ENCODE measurements at regions not wholly inside any gene's neighbourhood (a gene's known extent, or its start where the extent isn't known, plus 50 kb on each side); places are given as distances from the start of the nearest gene placed in this dataset.
"Not testable (repeated sequence)": the region's sequence is repeated elsewhere in the genome, so short reads cannot be mapped to it uniquely, and the experiment has no call there.

- Mint-ChIP-seq H3K4me1 (ENCODE audit: unreplicated experiment) (no peaks in the 10 kb centered on the region), H3K27me3 (ENCODE audit: unreplicated experiment) (peaks cover 28% of the 10 kb centered on the region), H3K36me3 (ENCODE audit: unreplicated experiment) (no peaks in the 10 kb centered on the region), H3K4me3 (ENCODE audit: unreplicated experiment) (no peak overlapping the region), H3K9me3 (ENCODE audit: unreplicated experiment) (peaks cover 7% of the 10 kb centered on the region), H3K27ac (ENCODE audit: unreplicated experiment) (no peak overlapping the region)
- no peak for DNase-seq (ENCODE audit: extremely low spot score, unreplicated experiment)
- TF ChIP-seq, protein P1, sequence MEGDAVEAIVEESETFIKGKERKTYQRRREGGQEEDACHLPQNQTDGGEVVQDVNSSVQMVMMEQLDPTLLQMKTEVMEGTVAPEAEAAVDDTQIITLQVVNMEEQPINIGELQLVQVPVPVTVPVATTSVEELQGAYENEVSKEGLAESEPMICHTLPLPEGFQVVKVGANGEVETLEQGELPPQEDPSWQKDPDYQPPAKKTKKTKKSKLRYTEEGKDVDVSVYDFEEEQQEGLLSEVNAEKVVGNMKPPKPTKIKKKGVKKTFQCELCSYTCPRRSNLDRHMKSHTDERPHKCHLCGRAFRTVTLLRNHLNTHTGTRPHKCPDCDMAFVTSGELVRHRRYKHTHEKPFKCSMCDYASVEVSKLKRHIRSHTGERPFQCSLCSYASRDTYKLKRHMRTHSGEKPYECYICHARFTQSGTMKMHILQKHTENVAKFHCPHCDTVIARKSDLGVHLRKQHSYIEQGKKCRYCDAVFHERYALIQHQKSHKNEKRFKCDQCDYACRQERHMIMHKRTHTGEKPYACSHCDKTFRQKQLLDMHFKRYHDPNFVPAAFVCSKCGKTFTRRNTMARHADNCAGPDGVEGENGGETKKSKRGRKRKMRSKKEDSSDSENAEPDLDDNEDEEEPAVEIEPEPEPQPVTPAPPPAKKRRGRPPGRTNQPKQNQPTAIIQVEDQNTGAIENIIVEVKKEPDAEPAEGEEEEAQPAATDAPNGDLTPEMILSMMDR (IDR thresholded peaks at IDR 0.05), result no peak
Observed at GRCh38 chr3:22392286-22392685, 641.3 kb upstream of the ZNF385D start.

DNA sequence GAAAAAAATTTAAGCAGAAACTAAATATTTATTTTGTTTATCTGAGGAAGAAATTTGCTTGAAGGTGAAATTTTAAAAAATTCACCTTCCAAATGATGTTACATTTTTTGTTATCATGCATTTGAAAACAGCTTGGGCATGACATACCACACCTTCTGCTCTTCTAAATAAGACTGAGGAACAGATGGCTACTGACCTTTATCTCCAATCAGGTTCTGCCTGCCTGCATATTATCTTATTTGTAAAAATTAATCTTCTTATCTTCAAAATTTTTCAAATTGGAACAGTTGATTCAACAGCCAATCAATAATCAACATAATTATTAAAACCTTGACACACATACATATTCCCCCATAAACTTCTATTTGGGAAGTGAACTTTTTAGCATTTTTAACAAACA lies 641.8 kb upstream of the ZNF385D start:
- no peaks in the 10 kb centered on the region for H3K4me1 Mint-ChIP-seq (ENCODE audit: unreplicated experiment)
- TF ChIP-seq, protein P1 (IDR thresholded peaks at IDR 0.05), result no peak
- peaks cover 3% of the 10 kb centered on the region for H3K36me3 Mint-ChIP-seq (ENCODE audit: unreplicated experiment)
- H3K27ac Mint-ChIP-seq (ENCODE audit: unreplicated experiment), result no peak overlapping the region
- no peak overlapping the region for H3K4me3 Mint-ChIP-seq (ENCODE audit: unreplicated experiment)
- peaks cover 13% of the 10 kb centered on the region for H3K9me3 Mint-ChIP-seq (ENCODE audit: unreplicated experiment)
- DNase-seq (ENCODE audit: extremely low spot score, unreplicated experiment), result no peak
- peaks cover 28% of the 10 kb centered on the region for H3K27me3 Mint-ChIP-seq (ENCODE audit: unreplicated experiment)

DNA sequence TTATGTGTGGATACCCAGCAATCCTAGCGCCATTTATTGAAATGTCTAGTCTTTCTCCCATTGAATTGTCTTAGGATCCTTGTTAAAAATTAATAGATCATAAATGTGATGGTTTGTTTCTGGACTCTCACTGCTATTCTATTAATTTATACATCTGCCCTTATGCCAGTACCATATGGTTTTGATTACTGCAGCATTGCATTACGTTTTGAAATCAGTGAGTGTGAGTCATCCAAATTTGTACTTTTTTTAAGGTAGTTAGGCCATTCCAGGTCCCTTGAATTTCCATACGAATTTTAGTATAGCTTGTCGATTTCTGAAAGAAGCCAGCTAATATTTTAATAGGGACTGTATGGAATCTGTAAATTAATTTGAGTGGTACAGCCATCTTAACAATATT lies 648.6 kb upstream of the ZNF385D start:
- Mint-ChIP-seq H3K9me3 (ENCODE audit: unreplicated experiment) (peaks cover 24% of the 10 kb centered on the region), H3K4me1 (ENCODE audit: unreplicated experiment) (no peaks in the 10 kb centered on the region), H3K36me3 (ENCODE audit: unreplicated experiment) (peaks cover 3% of the 10 kb centered on the region), H3K4me3 (ENCODE audit: unreplicated experiment) (no peak overlapping the region), H3K27me3 (ENCODE audit: unreplicated experiment) (no peaks in the 10 kb centered on the region), H3K27ac (ENCODE audit: unreplicated experiment) (no peak overlapping the region)
- no peak for DNase-seq (ENCODE audit: extremely low spot score, unreplicated experiment)
- TF ChIP-seq, protein P1 (IDR thresholded peaks at IDR 0.05), result no peak

DNA sequence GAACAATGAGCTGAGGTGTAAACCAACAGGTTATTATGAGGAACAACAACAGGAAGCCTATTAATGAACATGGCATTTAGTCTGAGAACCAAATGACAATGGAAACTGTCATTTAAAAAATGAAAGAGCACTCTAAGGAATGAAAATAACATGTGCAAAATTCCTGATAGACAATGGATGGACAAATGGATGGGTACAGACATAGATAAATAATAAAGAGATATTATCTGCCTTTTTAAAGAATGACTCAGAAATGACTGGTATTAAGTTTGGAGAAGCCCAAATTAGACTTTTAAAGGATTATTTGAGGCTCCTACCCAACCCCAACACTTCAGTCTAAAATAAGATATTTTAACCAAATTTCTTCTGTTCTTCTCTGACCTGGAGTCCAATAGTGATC lies 650.5 kb upstream of the ZNF385D start:
- no peaks in the 10 kb centered on the region for H3K4me1 Mint-ChIP-seq (ENCODE audit: unreplicated experiment)
- DNase-seq (ENCODE audit: extremely low spot score, unreplicated experiment), result no peak
- no peak overlapping the region for H3K27ac Mint-ChIP-seq (ENCODE audit: unreplicated experiment)
- H3K4me3 Mint-ChIP-seq (ENCODE audit: unreplicated experiment), result no peak overlapping the region
- peaks cover 3% of the 10 kb centered on the region for H3K36me3 Mint-ChIP-seq (ENCODE audit: unreplicated experiment)
- H3K9me3 Mint-ChIP-seq (ENCODE audit: unreplicated experiment), result peaks cover 24% of the 10 kb centered on the region
- TF ChIP-seq, protein P1 (IDR thresholded peaks at IDR 0.05), result no peak
- no peaks in the 10 kb centered on the region for H3K27me3 Mint-ChIP-seq (ENCODE audit: unreplicated experiment)

DNA sequence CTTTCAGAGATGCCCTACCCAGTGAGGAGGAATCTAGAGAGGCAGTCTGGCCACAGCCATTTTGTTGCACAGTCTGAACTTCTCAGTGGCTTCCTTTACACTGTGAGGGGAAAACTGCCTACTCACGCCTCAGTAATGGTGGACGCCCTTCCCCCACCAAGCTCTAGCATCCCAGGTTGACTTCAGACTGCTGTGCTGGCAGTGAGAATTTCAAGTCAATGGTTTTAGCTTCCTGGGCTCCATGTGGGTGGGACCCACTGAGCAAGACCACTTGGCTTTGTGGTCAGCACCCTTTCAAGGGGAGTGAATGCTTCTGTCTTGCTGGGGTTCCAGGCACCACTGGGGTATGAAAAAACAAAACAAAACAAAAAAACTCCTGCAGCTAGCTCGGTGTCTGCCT lies 663.2 kb upstream of the ZNF385D start:
- no peak for DNase-seq (ENCODE audit: extremely low spot score, unreplicated experiment)
- TF ChIP-seq, protein P1 (IDR thresholded peaks at IDR 0.05), result no peak
- no peaks in the 10 kb centered on the region for H3K4me1 Mint-ChIP-seq (ENCODE audit: unreplicated experiment)
- no peak overlapping the region for H3K4me3 Mint-ChIP-seq (ENCODE audit: unreplicated experiment)
- H3K9me3 Mint-ChIP-seq (ENCODE audit: unreplicated experiment), result peaks cover 8% of the 10 kb centered on the region
- peaks cover 30% of the 10 kb centered on the region for H3K27me3 Mint-ChIP-seq (ENCODE audit: unreplicated experiment)
- no peaks in the 10 kb centered on the region for H3K36me3 Mint-ChIP-seq (ENCODE audit: unreplicated experiment)
- no peak overlapping the region for H3K27ac Mint-ChIP-seq (ENCODE audit: unreplicated experiment)

- peaks cover 11% of the 10 kb centered on the region for H3K27me3 Mint-ChIP-seq (ENCODE audit: unreplicated experiment)
- H3K9me3 Mint-ChIP-seq (ENCODE audit: unreplicated experiment); H3K4me1 Mint-ChIP-seq (ENCODE audit: unreplicated experiment); H3K4me3 Mint-ChIP-seq (ENCODE audit: unreplicated experiment); DNase-seq (ENCODE audit: extremely low spot score, unreplicated experiment); H3K36me3 Mint-ChIP-seq (ENCODE audit: unreplicated experiment); H3K27ac Mint-ChIP-seq (ENCODE audit: unreplicated experiment): not testable (repeated sequence)
Observed at GRCh38 chr3:22416838-22417446, 665.9 kb upstream of the ZNF385D start.
